ENCODE measurements at regions not wholly inside any gene's neighbourhood (a gene's known extent, or its start where the extent isn't known, plus 50 kb on each side); places are given as distances from the start of the nearest gene placed in this dataset.

DNA sequence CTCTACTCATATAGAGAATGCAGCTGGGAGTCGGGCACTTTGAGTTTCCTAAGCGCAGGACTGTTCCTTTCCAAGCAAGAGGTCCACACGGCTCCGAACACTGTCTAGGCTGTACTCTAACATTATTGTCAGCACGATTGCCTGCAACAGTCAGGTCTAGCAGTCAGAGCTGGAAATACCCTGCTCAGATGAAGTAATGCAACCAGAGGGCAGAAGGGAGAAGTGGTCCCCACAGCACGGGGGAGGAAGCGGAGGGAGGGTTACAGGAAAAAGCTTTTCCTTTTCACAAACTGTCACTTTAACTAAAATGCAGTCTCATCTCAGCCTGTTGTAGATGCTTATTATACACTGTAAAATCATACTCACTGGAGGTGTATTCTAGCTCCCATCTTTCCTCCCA is 98.9 kb upstream of the SLC44A3 start:
- Histone ChIP-seq H3K9me3 (ENCODE audit: control insufficient read depth, low read length) (no peaks in the 10 kb centered on the region), H3K27me3 (ENCODE audit: control insufficient read depth, insufficient read depth) (no peaks in the 10 kb centered on the region), H3K4me1 (ENCODE audit: control insufficient read depth, insufficient read depth, low read length) (no peaks in the 10 kb centered on the region), H3K27ac (ENCODE audit: low read length) (no peak overlapping the region), H3K4me3 (ENCODE audit: low read length) (no peak overlapping the region)
- 78% methylated on average over 7 of the region's 7 CpGs for WGBS
- intact Hi-C loops (cut with DNase I) = no loop called here
- DNase-seq = no peak
- peak; percentile 43 to 57 for ATAC-seq

DNA sequence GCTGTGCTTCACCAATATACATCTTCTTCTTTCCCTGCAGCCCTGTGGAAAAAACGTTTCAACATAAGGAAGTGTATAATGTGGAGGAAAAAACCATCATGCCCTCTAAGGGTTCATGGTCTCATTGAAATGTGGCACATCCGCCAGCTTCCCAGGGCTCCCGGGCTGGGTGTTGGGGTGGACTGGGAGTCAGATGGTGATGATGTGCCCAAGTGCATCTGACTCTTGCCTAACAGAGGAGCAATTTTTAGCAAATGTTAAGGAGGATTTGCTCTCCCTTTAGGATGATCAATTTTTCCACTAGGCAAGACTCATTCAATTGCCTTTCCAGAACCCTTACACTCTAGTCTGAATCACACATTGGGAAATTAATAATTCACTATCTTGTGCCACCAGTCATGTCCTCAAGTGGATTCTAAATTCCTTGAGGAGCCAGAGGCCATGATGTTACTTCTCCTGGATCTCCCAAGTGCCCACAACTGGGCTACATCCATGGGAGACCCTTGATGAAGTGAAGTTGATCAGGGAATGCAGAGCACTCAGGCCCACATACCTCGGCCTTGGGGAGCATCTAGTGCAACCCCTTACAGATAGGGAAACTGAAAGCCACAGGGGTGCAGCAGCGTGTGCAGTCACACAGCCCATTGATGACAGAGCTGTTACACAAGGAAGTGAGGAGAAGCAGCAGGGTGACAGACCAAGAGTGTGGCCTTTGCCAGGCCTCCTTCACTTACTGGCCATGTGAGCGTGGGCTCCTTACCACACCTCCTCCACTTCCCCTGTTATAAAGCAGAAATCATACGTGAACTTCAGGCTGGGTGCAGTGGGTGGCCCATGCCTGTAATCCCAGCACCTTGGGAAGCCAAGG is 100.0 kb upstream of the SLC44A3 start:
- Histone ChIP-seq H3K4me1 (ENCODE audit: control insufficient read depth, insufficient read depth, low read length) (no peaks in the 10 kb centered on the region), H3K27me3 (ENCODE audit: control insufficient read depth, insufficient read depth) (no peaks in the 10 kb centered on the region), H3K4me3 (ENCODE audit: low read length) (no peak overlapping the region), H3K27ac (ENCODE audit: low read length) (no peak overlapping the region), H3K9me3 (ENCODE audit: control insufficient read depth, low read length) (no peaks in the 10 kb centered on the region)
- intact Hi-C loops (cut with DNase I) = no loop called here
- ATAC-seq (peak; percentile 35 to 48), DNase-seq (no peak)
- 82% methylated on average over 7 of the region's 7 CpGs for WGBS

DNA sequence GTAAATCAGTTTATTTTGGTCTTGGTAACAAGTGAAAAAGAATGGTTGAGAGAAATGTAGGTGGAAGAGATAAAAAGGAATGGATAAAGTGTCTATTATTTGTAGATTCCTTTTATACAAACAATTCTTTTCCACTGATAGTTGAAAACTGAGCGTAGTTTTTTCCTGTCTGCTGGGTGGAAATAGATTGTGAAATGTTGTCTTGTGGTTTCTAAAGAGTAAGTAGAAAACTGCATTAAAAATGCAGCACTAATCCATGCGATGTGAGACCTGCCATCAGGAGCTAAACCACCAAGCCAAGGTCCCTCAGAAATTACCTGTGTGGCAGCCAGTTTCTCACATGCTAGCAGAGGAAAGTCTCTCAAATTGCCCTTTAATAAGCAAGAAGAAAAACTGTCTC is 103.2 kb upstream of the SLC44A3 start:
- Histone ChIP-seq H3K4me1 (ENCODE audit: control insufficient read depth, insufficient read depth, low read length) (no peaks in the 10 kb centered on the region), H3K27me3 (ENCODE audit: control insufficient read depth, insufficient read depth) (no peaks in the 10 kb centered on the region), H3K27ac (ENCODE audit: low read length) (no peak overlapping the region), H3K4me3 (ENCODE audit: low read length) (no peak overlapping the region), H3K9me3 (ENCODE audit: control insufficient read depth, low read length) (no peaks in the 10 kb centered on the region)
- DNase-seq = no peak
- 85% methylated on average over 2 of the region's 2 CpGs for WGBS
- ATAC-seq = no peak
- intact Hi-C loops (cut with DNase I) = no loop called here

DNA sequence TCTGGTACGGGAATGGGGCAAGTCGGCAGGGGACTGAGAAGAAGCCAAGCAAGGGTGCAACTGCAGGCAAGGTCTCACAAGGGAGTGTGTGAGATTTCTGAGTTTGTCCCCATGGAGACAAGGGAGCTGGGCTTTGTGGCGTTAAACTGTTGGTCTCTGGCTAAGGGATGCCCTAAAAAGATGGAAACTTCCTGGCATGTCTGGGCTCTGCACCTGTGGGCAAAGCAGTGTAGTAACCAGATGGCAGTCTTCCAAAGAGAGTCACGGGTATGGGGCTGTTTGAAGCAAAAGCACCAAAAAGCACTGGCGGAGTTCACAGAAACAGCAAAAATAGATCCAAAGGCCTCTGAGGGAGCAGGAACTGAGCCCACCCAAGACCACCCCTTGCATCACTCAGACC is 104.8 kb upstream of the SLC44A3 start:
- no peak overlapping the region for H3K27ac ChIP-seq (ENCODE audit: low read length)
- H3K4me1 ChIP-seq (ENCODE audit: control insufficient read depth, insufficient read depth, low read length) = no peaks in the 10 kb centered on the region
- H3K4me3 ChIP-seq (ENCODE audit: low read length) = no peak overlapping the region
- no peaks in the 10 kb centered on the region for H3K27me3 ChIP-seq (ENCODE audit: control insufficient read depth, insufficient read depth)
- ATAC-seq (no peak), DNase-seq (no peak)
- WGBS = 87% methylated on average over 5 of the region's 5 CpGs
- intact Hi-C loops (cut with DNase I) = no loop called here
- H3K9me3 ChIP-seq (ENCODE audit: control insufficient read depth, low read length) = no peaks in the 10 kb centered on the region

DNA sequence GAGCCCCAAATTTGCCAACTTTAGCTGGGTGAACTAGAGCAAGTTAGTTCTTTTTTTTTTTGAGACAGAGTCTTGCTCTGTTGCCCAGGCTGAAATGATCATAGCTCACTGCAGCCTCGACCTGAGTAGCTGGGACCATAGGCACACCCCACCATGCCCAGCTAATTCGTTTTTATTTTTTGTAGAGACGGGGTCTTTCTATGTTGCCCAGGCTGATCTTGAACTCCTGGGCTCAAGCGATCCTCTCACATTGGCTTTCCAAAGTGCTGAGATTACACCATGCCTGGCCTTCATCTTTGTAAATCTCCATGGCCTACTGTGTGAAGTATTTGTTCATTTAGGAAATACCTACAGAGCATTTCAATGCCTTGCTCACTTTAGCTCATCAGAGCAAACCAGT is 105.6 kb upstream of the SLC44A3 start:
- H3K9me3 ChIP-seq (ENCODE audit: control insufficient read depth, low read length) = no peaks in the 10 kb centered on the region
- no peaks in the 10 kb centered on the region for H3K27me3 ChIP-seq (ENCODE audit: control insufficient read depth, insufficient read depth)
- ATAC-seq (no peak), DNase-seq (no peak)
- intact Hi-C loops (cut with DNase I) = no loop called here
- WGBS = 88% methylated on average over 4 of the region's 4 CpGs
- no peak overlapping the region for H3K27ac ChIP-seq (ENCODE audit: low read length)
- H3K4me1 ChIP-seq (ENCODE audit: control insufficient read depth, insufficient read depth, low read length) = no peaks in the 10 kb centered on the region
- no peak overlapping the region for H3K4me3 ChIP-seq (ENCODE audit: low read length)

DNA sequence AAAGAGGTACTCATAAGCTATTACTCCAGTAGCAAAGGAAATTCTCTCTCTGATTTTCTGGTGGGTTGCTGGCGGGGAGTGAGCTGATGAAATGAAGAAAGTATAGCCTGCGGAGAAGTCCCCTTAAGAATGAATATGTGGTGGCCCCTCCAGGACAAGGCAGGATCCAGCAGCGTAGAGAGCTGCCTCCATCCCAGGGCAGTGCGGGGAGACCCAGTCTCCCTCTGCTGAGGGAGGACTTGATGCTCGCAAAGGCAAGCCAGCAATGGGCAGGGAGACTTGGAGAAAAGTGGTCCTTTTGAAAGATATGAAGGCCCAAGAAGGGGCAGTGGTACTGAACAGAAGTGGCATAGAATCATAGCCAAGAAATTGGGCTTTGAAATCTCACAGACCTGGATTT is 106.0 kb upstream of the SLC44A3 start:
- 95% methylated on average over 5 of the region's 5 CpGs for WGBS
- no peaks in the 10 kb centered on the region for H3K4me1 ChIP-seq (ENCODE audit: control insufficient read depth, insufficient read depth, low read length)
- H3K9me3 ChIP-seq (ENCODE audit: control insufficient read depth, low read length) = no peaks in the 10 kb centered on the region
- H3K27me3 ChIP-seq (ENCODE audit: control insufficient read depth, insufficient read depth) = no peaks in the 10 kb centered on the region
- ATAC-seq = no peak
- intact Hi-C loops (cut with DNase I) = no loop called here
- no peak for DNase-seq
- no peak overlapping the region for H3K4me3 ChIP-seq (ENCODE audit: low read length)
- H3K27ac ChIP-seq (ENCODE audit: low read length) = no peak overlapping the region

DNA sequence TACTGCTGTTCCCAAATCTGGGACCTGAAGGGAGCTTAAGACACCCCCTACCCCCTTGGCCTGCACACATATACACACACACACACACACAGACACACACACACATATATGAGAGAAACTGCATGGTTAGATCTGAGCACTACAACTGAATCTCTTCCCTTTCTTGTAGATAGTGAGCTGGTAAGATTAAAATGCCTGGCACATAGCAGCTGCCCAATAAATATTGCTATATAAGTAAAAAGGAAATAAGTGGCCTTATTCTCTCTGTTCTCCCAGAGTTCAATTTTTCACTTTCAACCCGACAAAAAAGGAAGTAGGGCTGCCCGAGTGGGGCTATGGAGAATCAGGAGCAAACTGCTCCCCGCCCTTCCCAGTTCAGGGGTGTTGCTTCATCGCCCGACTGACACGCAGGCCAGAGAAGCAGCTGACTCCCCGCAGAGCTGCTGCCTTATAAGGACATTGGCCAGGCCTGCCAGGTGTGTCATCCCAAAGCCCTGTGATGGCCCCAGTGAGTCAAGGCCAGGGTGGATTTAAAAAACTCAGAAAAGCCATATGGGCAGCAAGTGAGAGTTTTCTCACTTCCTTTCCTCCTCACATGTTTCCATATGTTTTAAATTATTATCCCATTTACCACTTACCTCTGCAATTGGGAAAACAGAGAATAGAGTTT is 106.5 kb upstream of the SLC44A3 start:
- Histone ChIP-seq H3K4me3 (ENCODE audit: low read length) (no peak overlapping the region), H3K27me3 (ENCODE audit: control insufficient read depth, insufficient read depth) (no peaks in the 10 kb centered on the region), H3K4me1 (ENCODE audit: control insufficient read depth, insufficient read depth, low read length) (no peaks in the 10 kb centered on the region), H3K27ac (ENCODE audit: low read length) (no peak overlapping the region), H3K9me3 (ENCODE audit: control insufficient read depth, low read length) (no peaks in the 10 kb centered on the region)
- intact Hi-C loops (cut with DNase I) = no loop called here
- DNase-seq (peak; percentile 78 to 85 (median 83)), ATAC-seq (peak; percentile 81 to 88)
- 60% methylated on average over 7 of the region's 7 CpGs for WGBS

DNA sequence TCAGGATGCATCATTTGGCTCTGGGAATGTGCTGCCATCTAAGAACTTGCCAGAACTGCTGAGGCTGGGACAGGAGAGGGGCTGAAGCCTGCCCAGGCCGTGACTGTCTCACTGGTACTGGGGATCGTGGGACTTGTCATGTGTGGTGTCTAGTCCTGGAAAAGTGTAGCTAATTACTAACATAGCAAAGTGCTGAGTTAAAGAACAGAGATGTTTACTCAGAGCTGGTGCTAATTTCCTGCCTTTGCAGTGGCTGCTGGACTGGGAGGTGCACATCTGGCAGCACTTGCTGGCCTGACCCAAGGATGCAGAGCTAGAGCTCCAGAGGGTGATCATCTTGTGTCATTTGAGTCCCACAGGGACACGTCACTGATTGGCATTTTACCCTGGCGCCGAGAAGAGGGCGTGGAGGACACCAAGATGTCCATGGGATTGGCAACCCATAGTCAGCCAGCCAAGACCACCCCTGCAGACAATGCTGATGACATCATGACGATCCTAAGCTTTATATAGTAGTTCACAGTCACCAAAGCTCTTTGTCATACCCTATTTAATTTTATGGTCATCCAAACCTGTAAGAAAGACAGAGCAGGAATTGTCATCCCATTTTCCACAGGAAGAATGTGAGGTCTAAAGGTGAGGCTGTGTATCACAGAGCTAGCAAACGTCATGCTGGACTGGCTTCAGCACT is 110.1 kb upstream of the SLC44A3 start:
- Histone ChIP-seq H3K9me3 (ENCODE audit: control insufficient read depth, low read length) (no peaks in the 10 kb centered on the region), H3K27me3 (ENCODE audit: control insufficient read depth, insufficient read depth) (no peaks in the 10 kb centered on the region), H3K4me3 (ENCODE audit: low read length) (no peak overlapping the region), H3K27ac (ENCODE audit: low read length) (no peak overlapping the region), H3K4me1 (ENCODE audit: control insufficient read depth, insufficient read depth, low read length) (no peaks in the 10 kb centered on the region)
- intact Hi-C loops (cut with DNase I) = no loop called here
- ATAC-seq = no peak
- no peak for DNase-seq
- 80% methylated on average over 8 of the region's 8 CpGs for WGBS

DNA sequence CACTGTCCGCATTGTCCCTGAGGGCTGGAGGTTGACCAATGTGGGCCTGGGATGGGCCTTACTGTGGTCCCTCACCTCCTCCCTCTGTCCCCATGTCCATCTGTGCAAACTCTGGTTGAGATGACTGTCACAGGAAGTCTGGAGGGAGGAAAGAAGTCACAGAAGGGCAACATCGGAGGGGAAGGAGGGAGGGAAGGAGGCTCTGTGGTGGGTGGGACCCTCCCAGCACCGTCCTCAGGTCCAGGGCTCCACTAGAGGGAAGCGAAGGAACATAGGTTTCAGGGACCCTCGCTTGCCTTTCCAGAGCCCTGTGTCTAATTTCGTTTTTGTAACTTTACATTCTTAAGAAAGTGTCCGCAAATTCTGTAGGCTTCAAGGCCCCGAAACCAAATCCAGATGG is 111.3 kb upstream of the SLC44A3 start:
- DNase-seq = no peak
- H3K4me1 ChIP-seq (ENCODE audit: control insufficient read depth, insufficient read depth, low read length) = no peaks in the 10 kb centered on the region
- H3K4me3 ChIP-seq (ENCODE audit: low read length) = no peak overlapping the region
- no peak overlapping the region for H3K27ac ChIP-seq (ENCODE audit: low read length)
- 88% methylated on average over 8 of the region's 8 CpGs for WGBS
- intact Hi-C loops (cut with DNase I) = no loop called here
- H3K9me3 ChIP-seq (ENCODE audit: control insufficient read depth, low read length) = no peaks in the 10 kb centered on the region
- no peak for ATAC-seq
- H3K27me3 ChIP-seq (ENCODE audit: control insufficient read depth, insufficient read depth) = no peaks in the 10 kb centered on the region

DNA sequence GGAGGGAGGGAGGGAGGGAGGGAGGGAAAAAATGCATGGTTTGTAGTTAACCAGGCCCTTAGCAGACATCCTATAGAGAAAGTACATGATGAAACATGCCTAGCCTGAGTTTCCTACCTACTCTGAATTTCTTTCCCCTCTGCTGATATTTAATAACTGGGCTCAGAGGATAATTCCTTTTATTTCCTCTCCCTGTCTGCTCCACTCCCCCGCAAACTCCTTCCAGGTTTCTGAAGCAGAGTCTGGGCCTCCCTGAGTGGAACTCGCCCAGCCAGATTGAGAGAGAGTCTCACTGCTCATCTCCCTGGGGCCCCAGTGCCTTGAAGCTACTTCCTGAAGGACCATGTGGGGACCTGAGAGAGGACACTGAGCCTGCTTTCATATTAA is 111.9 kb upstream of the SLC44A3 start:
- H3K9me3 ChIP-seq (ENCODE audit: control insufficient read depth, low read length) = no peaks in the 10 kb centered on the region
- intact Hi-C loops (cut with DNase I) = no loop called here
- no peak overlapping the region for H3K4me3 ChIP-seq (ENCODE audit: low read length)
- ATAC-seq (no peak), DNase-seq (no peak)
- H3K27ac ChIP-seq (ENCODE audit: low read length) = no peak overlapping the region
- no peaks in the 10 kb centered on the region for H3K4me1 ChIP-seq (ENCODE audit: control insufficient read depth, insufficient read depth, low read length)
- WGBS = 86% methylated on average over 2 of the region's 2 CpGs
- H3K27me3 ChIP-seq (ENCODE audit: control insufficient read depth, insufficient read depth) = no peaks in the 10 kb centered on the region
